GM10266 (cell line): ENCODE measurements at regions not wholly inside any gene's neighbourhood (a gene's known extent, or its start where the extent isn't known, plus 50 kb on each side); places are given as distances from the start of the nearest gene placed in this dataset.
"Not testable (repeated sequence)": the region's sequence is repeated elsewhere in the genome, so short reads cannot be mapped to it uniquely, and the experiment has no call there.

Source experiments
- DNase-seq: peaks from one replicate; pipeline ENCODE4 v3.0.0; 2012; ENCODE audit errors: extremely low spot score
- TF ChIP-seq, protein P1 (sequence below): IDR thresholded peaks from 2 replicates; pipeline ENCODE4 v1.5.1; 2012; ENCODE audit warnings: mild to moderate bottlenecking, low read depth; ENCODE audit not compliant: control insufficient read depth, insufficient read depth; ENCODE audit errors: missing control alignments

- no peak for DNase-seq
These were observed 83.1 kb downstream of the VPREB1 start for GRCh38 chr22:22327723-22328122.

DNA sequence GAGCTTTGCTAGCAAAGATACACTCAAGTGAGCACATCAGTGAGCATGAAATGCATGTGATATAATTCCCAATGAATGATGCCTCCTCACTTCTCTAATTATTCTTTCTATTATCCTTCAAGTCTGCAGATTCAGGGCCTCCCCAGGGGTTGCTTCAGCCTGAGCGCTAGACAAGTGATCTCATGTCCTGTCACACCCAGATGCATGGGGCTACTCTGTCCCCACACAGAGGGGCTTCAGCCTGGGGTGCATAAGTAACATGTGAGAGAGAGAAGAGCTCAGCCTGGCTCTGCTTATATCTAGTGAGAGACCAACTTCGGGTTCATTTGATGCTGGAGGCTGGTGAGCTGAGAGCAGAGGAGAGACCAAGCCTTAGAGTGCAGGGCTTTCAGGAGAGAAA is 85.2 kb downstream of the VPREB1 start:
- TF ChIP-seq, protein P1, sequence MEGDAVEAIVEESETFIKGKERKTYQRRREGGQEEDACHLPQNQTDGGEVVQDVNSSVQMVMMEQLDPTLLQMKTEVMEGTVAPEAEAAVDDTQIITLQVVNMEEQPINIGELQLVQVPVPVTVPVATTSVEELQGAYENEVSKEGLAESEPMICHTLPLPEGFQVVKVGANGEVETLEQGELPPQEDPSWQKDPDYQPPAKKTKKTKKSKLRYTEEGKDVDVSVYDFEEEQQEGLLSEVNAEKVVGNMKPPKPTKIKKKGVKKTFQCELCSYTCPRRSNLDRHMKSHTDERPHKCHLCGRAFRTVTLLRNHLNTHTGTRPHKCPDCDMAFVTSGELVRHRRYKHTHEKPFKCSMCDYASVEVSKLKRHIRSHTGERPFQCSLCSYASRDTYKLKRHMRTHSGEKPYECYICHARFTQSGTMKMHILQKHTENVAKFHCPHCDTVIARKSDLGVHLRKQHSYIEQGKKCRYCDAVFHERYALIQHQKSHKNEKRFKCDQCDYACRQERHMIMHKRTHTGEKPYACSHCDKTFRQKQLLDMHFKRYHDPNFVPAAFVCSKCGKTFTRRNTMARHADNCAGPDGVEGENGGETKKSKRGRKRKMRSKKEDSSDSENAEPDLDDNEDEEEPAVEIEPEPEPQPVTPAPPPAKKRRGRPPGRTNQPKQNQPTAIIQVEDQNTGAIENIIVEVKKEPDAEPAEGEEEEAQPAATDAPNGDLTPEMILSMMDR = no peak
- no peak for DNase-seq

More at GRCh38 chr22:22327723-22328122, 83.1 kb downstream of the VPREB1 start:
- TF ChIP-seq, protein P1 = no peak

DNA sequence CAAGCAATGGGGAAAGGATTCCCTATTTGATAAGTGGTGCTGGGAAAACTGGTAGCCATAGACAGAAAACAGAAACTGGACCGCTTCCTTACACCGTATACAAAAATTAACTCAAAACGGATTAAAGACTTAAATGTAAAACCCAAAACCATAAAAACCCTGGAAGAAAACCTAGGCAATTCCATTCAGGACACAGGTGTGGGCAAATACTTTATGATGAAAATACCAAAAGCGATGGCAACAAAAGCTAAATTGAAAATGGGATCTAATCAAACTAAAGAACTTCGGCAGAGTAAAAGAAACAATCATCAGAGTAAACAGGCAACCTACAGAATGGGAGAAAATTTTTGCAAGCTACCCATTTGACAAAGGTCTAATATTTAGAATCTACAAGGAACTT is 91.1 kb downstream of the VPREB1 start:
- not testable (repeated sequence) for DNase-seq

- DNase-seq = not testable (repeated sequence)
These were observed 91.7 kb downstream of the VPREB1 start for GRCh38 chr22:22336333-22336732.

GRCh38 chr22:22338778-22339177 is 94.2 kb downstream of the VPREB1 start:
- not testable (repeated sequence) for DNase-seq

- DNase-seq = no peak
- TF ChIP-seq, protein P1 = no peak
These were observed 97.2 kb downstream of the VPREB1 start for GRCh38 chr22:22341736-22342135.

DNA sequence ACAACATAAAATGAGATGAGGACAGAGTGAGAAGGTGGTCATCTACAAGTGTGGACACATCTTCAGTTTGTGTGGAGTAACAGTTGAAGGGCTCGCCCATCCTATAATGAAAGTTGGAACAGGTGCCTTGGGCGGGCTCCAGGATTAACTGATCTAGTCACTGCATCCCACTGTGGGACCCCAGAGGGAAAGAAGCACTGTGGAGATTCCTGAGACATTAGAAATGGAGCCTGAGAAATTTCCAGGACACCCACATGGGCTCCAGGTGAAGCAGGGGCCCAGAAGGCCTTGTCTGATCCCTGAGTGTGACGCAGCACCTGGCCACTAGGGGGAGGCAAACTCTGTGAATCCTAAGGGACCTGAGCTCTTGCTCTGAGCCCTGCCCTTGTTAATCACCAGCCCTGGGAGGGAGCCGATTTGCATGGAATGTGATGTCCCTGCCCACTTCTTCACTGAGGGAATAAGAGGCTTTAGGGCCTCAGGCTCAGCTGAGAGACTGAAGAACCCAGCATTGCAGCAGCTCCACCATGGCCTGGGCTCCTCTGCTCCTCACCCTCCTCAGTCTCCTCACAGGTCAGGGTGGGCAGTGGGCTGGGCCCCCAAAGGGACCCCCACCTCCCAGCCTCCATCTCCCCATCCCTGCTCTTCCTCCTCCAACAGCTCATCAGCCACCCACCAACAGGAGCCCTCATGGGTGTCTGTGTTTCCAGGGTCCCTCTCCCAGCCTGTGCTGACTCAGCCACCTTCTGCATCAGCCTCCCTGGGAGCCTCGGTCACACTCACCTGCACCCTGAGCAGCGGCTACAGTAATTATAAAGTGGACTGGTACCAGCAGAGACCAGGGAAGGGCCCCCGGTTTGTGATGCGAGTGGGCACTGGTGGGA is 98.4 kb downstream of the VPREB1 start:
- DNase-seq = peak; percentile 66
- TF ChIP-seq, protein P1 = peak; percentile 87

- DNase-seq = no peak
- TF ChIP-seq, protein P1 = no peak
These were observed 99.2 kb downstream of the VPREB1 start for GRCh38 chr22:22343581-22344296.

DNA sequence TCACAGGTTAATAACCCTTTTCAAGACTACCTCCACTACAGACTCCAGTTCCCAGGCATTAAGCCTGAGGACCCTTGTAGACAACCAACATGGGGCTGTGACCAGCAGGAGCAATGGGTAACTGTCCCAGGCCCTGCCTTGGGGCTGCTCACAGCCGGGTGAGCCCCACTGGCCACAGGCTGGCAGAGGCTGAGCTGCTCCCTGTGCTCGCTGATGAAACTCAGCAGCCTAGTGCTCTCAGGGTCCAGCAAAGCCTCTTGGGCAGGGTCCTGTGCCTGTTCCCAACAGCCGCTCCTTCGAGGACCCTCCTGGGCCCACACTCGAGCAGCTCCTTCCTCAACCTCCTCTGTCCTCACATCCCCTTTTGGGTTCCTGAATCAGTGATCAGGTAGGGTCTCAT is 99.8 kb downstream of the VPREB1 start:
- TF ChIP-seq, protein P1 = no peak
- DNase-seq = no peak
